Posterior vena cava (tissue), 2 donors: ENCODE measurements at regions not wholly inside any gene's neighbourhood (a gene's known extent, or its start where the extent isn't known, plus 50 kb on each side); places are given as distances from the start of the nearest gene placed in this dataset.
"Not testable (repeated sequence)": the region's sequence is repeated elsewhere in the genome, so short reads cannot be mapped to it uniquely, and the experiment has no call there.

ENCODE experiments used
- DNase-seq: peaks from one replicate; pipeline ENCODE4 v3.0.0-alpha.2; 2020; ENCODE audit warnings: low spot score
- intact Hi-C, 2 donors: fragments of 100-400 bp; cut with DNase I; formaldehyde crosslinking; loops; one replicate each; pipeline versions ENCODE4 v1.14.1 to v1.14.2; 2022 to 2023
- donor health status: DM: yes; HTN: yes; CAD: no.
- donor health status: DM: yes; HTN: yes; CAD: no.

DNA sequence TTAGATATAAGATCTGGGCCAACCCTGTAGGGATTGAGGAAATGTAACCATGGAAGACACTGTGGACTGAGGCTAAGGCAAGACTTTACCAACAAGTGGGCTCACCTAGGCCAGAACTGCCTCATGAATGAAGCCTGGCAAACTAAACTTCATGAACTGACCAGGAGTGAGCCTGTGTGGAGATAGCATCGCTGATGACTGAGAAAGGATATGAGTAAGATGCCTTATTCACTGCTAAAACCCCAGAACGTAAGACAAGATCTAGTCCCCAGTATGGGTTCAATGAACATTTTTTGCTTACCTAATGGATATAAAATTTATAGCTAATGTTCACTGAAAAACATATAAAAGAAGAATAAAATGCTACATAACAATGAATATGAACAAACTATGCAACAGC, 399.8 kb downstream of the SATB2 start:
- no peak for DNase-seq
- intact Hi-C loops = no loop called here

DNA sequence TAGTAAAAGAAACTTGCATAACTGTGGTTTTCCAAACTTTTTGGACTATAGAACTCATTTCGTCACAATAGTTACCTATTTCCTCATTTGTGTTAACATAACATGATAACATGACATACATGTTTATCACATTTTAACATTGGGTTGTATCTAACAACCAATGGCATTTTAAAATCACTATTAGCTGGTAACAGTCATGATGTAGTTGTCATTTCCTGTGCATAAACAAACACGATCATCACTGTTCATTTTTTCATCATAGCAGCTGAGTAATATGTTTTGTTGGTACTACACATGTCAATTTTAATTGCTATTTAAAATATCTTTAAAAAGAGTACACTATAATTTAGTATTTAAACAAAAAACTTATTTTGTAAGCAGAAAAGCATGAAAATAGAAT, 402.4 kb downstream of the SATB2 start:
- intact Hi-C loops = no loop called here
- no peak for DNase-seq

DNA sequence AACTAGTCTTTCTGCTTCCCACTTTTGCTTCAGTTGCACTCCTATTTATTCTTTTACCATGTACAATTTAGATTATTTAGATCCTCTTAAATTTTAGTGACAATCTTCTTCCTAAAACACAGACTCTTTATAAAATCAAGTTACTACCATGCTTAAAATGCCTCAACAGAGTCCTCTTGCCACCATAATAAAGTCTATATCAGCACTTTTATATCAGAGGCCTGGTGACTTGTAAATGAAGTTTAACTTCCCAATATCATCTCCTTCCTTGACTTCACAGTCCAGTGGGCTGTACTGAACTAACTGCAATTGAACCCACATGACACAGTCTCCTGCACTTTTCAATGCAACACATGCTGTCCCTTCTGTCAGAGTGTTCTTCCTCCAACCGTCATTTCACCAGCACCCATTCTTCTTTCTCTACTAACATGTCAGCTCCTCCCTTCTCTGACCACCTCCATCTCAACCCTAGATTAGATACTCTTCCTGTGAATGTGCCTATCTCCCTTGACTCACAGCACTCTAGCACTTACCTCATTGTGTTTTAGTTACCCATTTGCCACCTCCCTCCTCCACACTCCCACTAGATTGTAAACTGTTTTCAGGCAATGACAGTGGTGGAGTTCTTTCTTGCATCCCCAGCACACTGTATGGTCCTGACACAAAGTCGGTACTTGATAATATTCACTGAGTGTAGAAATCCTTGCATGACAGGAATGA, 414.9 kb downstream of the SATB2 start:
- intact Hi-C loops = no loop called here
- no peak for DNase-seq

DNA sequence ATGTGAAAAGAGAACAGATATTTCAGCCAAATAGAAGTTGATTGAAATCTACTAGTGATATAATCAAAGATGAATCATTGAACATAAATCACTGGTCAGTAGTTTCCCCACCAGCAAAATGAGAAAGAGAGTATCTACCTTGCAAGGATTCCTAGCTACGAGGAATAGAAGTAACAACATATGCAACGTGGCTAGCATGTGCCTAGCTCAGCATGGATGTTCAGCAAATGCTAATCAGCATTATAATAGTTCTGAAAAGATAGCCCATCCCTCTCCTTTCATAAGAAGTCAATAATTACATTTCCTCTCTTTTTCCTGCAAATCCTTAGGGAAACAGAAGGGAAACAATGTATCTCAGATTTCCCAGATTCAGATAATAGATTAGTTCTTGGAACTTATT, 417.2 kb downstream of the SATB2 start:
- no peak for DNase-seq
- intact Hi-C loops = no loop called here

DNA sequence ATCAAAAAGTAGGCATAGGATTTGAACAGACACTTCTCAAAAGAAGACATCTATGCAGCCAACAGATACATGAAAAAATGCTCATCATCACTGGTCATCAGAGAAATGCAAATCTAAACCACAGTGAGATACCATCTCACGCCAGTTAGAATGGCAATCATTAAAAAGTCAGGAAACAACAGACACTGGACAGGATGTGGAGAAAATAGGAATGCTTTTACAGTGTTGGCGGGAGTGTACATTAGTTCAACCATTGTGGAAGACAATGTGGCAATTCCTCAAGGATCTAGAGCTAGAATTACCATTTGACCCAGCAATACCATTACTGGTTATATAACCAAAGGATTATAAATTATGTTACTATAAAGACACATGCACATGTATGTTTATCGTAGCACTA, 424.0 kb downstream of the SATB2 start:
- DNase-seq, intact Hi-C loops: not testable (repeated sequence)

DNA sequence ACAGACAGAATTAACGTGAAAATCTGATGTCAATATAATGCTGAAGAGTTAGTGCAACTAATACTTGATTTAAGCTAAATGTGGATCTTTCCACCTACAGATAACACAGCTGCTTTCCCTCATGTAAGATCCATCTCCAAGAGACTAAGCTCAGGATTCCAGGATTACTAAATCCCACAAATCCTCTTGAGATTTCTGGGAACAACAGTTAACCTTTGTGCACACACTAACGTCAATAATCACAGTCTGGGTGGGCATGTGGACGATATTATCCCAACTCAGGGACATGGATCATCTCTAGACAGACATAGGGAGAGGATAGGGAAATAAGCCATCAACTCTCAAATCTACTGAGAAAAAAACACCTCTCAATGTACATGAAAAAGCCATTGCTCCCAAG, 432.6 kb downstream of the SATB2 start:
- no peak for DNase-seq
- intact Hi-C loops = no loop called here

DNA sequence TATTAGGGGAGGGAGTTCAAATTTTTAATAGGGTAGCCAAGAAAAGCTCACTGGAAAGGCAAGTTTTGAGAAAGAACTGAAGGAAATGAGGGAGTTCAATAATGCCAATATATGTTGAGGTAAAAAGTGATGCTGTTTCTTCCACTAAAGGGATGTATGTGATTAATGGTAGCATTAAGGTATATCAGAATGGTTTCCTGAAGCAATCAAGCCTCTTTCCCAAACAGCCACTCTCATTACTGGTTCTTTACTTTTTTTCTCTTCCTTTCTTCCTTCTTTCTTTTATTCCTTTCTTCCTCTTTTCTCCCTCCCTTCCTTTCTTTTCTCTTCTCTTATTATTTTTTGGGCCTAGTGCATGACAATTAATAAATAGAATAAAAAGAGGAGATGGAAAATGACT, 433.5 kb downstream of the SATB2 start:
- intact Hi-C loops = no loop called here
- DNase-seq = no peak

DNA sequence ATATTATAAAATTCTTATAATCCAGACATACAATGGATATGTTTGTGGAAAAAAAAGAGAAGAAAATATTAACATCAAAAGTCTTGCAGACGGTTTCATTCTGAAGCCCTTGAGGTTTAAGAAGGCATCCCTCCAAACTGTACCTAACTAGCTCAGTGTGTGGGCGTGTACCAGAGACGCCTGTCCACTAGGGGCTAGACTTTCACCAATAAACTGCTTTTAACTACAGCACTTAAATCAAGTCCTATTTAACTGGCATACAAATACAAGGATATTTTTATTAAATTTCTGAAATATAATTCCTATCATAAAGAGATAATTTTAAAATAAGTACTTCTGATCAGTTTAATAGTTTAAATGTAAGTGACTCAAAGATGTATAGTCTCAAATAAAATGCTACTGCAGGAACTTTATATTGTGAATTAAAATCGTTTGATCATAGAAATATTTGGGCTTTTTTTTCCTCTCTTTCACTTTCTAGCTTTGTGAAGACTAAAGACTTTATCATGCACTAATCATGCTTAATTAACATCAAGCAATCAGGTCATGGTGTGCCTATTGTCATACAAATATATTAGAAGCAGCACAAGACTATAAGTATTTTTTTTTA, 437.7 kb downstream of the SATB2 start:
- no peak for DNase-seq
- intact Hi-C loops = no loop called here

DNA sequence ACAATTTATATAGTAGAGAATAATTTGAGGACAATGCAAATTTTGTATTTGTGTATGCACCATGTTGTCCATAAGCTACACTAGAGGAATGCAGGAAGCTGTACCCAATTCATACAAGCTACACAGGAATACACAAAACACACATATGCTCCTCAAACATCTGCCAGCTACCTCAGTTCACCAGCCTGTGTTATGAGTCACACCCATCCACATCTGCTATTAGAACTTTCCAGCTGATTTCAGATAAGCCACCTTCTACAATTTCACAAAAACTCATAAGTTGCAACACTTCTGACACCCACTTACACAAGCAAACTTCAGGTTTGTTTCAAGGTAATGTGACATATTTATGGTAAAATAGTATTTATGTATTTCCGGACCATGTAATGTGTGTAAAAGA, 438.9 kb downstream of the SATB2 start:
- DNase-seq = no peak
- intact Hi-C loops = no loop called here

DNA sequence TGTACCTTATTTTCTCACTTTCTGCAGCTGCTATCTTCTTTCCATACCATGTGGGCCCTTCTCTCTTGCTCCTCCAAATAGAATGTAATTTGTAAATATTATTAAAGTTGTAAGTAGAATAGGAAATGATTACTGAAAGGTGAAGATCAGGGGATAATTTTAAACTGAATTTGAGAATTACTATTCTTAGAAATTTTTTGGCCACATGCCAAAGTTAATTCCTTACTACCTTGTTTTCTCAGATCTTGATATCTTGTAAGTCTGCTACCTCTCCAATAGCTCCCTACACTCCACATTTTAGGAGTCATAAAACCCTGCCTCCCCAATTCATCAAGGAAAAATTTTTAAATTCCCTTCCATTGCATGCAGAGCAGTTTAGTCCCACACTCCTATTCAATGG, 442.7 kb downstream of the SATB2 start:
- intact Hi-C loops = no loop called here

DNA sequence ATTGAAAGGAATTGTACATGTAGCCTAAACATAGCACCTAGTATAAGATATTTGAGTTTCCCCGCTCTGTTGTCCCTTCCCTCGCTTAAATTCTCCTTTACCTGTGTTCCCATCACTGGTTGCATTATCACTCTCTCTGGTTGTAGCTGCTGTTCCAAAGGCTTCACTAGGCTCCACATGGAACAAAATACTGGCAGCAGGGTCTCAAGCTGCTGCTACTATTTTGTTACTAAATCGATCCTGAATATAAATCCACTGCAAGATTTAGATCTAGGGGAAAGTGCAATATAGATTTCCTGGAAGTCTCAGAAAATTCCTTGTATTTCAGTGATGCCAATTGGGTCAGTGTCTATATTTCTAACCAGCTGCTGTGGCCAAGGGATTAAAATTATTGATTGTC, 443.5 kb downstream of the SATB2 start:
- no peak for DNase-seq
- intact Hi-C loops = no loop called here

More for the DNA sequence above, 442.7 kb downstream of the SATB2 start:
- no peak for DNase-seq

DNA sequence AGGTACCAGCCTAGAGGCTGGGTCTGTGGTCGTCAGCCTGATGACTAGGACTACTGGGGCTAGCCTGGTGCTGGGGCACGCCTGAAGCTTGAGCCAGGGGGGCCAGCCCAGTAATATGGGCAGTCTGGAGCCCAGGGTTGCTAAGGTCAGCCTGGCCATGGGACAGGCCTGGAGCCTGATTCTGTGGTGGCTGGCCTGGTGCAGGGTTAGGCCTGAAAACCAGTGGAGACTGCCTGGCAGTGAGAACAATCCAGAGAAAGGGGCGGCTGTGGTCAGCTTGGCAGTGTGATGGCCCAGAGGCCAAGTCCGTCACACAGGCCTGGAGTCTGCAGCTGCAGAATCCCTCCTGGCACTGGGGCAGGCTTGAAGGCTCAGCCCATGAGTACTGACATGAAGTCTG, 445.8 kb downstream of the SATB2 start:
- DNase-seq = no peak
- intact Hi-C loops = no loop called here

DNA sequence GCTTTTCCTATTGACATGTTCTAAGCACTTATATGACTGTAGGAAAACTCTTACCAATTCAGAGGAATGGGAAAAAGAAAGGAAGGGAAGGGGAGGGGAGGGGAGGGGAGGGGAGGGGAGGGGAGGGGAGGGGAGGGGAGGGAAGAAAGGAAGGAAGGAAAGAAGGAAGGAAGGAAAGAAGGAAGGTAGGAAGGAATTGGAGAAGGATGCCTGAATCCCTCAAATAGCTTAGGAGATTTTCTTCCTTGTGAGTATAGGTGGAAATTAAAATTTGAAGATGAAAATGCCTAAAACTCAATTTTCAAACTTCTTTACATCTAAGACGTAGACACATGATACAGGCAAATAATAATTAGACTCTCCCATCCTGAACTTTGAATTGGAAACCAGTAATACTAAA, 463.1 kb downstream of the SATB2 start:
- no peak for DNase-seq
- intact Hi-C loops = no loop called here

DNA sequence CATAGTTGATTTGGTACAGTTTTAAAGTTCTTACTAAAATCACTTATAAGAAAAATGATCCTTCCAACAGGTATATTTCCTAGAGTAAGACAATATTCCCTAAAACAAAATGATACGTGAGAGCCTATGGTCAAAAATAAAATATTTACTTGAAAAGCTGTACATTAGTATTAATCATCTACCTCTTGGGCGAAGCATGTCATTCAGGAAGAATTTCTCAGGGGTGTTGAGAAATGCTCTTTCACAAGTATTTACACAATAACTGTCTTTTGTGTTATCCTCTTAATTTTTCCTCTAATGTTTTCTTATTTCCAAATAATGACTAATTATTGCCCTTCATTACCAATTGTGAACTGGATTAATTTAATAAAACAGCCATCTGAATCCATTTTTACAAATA, 466.3 kb downstream of the SATB2 start:
- intact Hi-C loops = no loop called here
- no peak for DNase-seq

DNA sequence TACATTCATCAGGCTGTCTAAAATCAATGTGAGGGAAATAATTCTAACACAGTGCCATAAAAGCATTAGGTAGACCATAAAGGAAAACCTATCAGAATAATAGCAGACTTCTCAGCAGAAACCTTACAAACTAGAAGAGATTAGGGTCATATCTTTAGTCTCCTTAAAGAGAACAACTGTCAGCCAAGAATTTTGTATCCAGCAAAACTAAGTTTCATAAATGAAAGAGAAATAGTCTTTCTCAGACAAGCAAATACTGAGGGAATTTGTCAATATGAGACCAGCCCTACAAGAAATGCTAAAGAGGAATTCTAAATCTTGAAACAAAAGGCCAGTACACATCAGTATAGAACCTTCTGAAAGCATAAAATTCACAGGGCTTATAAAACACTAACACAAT, 482.0 kb downstream of the SATB2 start:
- no peak for DNase-seq
- intact Hi-C loops = no loop called here

DNA sequence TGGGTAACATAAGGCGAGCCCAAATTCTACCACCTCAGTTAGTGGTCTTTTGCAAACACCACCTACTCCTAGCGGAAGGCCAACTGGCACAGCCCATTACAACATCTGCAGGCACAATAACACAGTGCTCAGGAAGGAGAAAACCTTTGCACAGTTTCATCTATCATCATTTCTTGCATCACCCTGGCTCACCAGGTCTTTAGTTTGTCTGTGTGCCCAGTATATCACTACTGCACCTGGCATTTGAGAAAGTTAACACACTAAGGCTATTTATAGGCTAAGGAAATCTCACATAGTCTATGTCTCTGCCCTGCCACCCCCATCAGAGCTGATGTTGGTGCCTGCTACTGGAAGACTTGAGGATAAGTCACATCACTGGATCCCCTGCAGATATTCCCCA, 484.0 kb downstream of the SATB2 start:
- no peak for DNase-seq
- intact Hi-C loops = no loop called here

DNA sequence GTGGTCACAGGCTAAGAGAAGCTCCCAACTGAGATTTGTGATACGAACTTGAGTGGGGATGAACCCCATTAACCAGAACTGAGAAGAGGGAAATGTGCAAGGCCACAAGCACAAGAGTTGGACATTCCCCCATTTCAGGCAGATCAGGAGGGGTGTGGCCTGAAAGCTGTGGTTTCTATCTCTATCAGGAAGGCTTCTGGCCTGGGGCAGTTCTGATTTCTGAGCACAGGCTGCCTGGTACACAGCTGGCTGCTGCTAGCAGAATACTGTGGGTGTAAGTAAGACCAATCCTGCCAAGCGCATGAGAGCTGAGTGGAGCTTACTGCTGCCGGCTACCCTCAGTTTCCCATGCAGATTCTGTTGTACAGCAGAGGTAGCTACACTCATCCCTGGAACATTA, 484.6 kb downstream of the SATB2 start:
- intact Hi-C loops = no loop called here
- no peak for DNase-seq

DNA sequence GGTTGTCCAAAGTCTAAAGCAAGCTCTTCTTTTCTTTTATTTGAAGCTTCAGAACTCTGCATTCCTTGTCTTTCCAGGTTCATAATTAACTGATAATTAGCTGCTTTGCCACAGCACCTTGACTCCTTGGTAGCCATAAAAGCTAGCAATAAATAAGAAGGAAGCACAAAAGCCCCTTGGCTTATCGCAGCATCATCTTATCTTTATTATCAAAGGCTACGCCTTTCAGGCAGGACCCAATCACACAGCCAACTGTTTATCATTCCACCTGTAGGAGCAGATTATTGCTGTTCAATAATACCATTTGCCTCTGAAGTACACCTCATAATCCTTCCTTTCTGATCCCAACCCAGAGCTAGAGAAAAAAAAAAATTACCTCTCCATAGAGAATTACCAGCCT, 489.2 kb downstream of the SATB2 start:
- no peak for DNase-seq
- intact Hi-C loops = no loop called here

DNA sequence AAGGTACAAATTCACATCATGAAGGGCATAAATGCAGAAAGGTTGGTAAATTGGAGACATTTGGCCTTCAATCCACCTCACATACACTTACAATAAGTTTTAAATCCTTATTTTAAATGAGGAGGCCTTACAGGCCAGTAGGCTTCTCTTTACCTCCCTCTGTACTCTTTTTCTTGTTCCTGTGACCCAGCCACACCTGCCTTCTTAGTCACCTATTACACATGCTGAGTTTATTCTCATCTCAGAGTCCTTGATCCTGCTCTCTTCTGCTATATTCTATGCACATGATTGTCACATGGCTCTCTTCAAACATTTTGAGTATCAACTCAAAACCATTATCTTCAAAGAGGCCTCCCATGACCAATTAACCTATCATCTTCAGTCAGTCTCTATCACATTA, 491.5 kb downstream of the SATB2 start:
- DNase-seq = no peak
- intact Hi-C loops = no loop called here

DNA sequence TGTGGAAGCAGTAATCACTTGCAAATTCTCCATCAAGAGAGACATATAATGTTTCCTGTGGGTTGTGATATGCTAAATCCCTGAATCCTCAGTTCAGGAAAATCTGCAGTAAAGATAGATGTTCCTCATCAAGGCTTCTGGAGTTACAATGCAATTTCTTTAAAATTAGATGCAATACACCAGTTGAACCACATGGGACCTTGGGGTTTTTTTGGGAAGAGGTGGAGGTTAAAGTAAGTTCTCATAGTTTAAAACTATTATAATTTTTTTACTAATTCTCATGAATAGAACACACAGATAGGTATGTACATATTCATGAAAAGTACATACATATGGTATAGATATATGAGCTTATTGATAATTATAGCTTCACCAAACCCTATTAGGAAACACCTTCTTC, 496.2 kb downstream of the SATB2 start:
- DNase-seq = no peak
- intact Hi-C loops = no loop called here

DNA sequence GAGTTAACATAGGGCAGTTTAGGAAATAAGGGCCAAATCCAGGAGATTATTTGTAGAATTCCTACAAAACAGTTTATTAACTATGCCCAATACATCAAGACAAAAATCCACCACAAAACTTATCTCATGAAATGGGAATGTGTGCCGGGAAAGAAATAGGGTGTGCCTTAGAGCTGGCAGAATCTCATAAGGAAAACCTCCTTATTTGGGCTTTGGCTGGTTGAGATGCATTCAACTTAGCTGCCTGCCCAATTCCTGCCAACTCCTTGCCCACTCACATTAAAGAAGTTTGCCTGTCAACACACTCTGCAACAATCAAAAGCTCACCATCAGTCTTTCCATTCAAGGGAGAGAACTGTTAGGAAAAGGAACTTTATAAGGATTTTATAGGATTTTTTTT, 500.6 kb downstream of the SATB2 start:
- intact Hi-C loops = no loop called here
- DNase-seq = no peak

DNA sequence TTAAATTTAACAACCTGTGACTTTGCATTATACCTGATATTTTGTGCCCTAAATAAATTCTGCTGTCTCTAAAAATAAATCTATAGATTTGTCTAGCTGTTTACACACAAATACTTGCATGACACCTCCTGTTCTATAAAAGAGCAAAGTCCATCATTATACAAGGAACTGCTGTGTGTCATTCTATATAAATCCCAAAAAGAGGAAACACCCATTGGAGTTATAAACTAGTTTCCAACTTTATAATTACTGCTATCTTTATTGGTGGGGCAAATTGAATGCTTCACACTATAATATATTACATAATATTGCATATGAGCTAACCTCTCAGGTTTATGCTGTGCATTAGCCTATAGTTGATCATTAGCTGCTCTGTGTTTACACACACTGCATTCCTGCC, 504.4 kb downstream of the SATB2 start:
- intact Hi-C loops = no loop called here
- no peak for DNase-seq
